GM21619 (cell line): ENCODE measurements at regions not wholly inside any gene's neighbourhood (a gene's known extent, or its start where the extent isn't known, plus 50 kb on each side); places are given as distances from the start of the nearest gene placed in this dataset.
"Not testable (repeated sequence)": the region's sequence is repeated elsewhere in the genome, so short reads cannot be mapped to it uniquely, and the experiment has no call there.

Experiments
- ATAC-seq: cut with Tn5 transposase; IDR thresholded peaks from one replicate; pipeline ENCODE4 v1.9.1; 2021; ENCODE audit not compliant: unreplicated experiment

DNA sequence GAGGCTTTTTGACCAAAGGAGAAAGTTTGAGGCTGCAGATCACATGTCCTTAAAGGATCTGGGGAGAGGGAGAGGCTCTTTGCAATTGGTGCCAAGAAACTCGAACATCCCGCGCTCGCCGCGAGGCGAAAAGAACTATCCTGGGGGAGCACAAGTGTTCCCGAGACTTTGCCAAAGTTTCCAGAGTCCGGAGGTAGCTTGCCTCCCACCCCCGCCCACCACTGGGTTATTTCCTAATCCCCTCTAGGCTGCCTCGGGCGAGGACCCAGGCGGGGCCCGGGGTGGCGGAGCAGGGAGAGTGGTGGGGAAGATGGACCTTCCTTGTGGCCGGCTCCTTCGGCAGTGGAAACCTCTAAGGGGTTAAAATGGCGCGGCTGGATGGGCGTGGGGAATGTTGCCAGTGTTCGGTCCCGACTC, 114.5 kb downstream of the KCNRG start:
- no peak for ATAC-seq

DNA sequence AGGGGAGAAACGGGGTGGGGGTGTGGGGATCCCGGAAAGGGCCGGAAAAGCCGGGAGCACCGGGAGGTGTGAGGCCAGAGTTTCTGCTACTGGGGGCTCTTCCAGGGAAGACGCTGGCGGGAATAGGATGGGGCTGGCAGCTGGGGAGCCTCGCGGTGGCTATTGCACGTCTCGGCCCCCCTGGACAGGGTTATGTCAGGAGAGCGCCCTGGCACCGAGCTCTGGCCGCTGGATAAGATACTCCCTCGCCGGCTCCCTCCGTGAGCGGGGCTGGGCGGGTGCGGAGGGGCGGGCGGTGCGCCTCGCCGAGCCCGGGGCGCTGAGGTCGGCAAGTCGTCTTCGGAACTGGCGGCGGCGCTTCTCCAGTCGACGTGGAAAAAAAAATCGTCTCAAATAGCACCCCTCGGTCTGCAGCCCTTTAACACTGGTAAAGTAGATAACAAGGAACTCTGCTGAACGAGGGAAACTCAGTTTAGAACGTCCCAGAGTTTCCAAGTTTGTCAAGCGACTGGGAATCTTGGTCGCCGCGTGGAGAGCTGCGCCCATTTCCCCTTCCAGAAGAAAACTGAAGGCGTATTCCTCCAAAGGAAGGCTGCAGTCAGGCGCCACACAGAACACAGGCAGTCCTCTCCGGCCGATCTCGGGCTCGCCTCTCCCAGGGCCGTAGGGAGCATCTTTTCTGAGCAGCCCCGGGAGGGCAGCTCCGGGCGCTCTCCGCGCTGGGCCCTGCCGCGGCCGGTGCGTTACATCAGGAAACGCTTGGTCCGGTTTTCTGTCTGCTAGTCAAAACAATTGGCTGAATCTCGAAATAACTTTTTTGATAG, 115.1 kb downstream of the KCNRG start:
- ATAC-seq = no peak

DNA sequence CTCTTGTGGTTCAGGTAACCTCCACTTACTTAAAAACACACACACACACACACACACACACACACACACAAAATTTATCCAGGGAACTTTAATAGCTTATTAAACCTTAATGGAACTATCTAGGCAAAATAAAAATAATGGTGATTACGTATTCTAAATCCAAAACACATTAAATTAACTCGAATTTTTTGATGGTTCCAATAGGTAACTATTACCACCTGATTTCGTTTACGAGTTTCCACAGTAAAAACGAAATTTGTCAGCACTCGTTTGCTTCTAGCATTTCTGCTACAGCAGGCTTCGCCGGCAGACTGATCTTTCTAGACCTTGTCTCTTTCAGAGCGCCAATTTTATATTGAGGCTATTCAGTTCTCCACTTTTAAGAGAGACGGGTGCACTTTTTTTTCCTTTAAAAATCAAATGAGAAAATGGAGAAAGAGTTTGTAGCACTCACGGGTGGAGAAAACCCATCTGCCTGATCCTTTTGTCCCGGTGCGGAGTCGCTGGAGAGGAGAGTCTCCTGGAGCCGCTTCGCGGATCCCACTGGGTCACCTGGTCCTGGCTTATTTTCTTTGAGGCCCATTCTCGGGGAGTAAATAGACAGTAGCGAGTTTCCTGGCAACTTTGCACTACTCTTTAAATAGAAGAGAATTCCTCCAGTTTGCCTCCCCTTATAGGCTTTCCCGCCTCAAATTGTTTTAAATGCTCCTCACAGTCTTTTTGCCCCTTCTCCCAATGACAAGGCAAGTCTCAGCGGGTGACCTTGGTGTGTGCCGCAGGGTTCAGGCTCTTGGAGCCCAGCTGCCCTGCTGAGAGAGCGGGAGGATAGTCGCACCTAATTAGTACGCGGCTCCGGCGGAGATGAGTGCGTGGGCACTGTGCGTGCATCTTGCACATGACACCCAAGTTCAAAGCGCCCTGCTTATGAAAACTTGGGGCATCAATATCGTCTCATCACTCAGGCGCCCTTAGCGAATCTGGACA, 117.0 kb downstream of the KCNRG start:
- no peak for ATAC-seq

DNA sequence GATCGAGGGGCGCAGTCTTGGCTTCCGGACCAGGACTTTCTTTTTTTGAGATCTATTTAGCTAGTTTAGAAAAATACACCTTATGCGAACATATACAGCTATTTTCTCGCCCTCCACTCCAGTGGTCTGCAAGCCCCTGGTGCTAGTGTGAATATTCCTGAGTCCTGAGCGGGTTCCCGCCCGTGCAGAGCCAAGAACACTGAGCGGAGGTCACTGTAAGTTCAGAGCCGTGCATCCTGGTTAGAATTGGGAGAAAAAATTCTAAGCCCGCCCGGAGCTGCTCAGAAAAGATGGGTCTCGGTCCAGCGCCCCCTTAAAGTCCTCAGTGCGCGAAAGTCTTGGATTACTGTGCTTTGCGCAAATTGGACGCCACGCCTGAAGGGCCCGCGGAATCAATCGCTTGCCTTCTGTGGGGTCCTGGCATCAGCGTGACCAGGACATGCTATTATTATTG, 117.7 kb downstream of the KCNRG start:
- no peak for ATAC-seq

DNA sequence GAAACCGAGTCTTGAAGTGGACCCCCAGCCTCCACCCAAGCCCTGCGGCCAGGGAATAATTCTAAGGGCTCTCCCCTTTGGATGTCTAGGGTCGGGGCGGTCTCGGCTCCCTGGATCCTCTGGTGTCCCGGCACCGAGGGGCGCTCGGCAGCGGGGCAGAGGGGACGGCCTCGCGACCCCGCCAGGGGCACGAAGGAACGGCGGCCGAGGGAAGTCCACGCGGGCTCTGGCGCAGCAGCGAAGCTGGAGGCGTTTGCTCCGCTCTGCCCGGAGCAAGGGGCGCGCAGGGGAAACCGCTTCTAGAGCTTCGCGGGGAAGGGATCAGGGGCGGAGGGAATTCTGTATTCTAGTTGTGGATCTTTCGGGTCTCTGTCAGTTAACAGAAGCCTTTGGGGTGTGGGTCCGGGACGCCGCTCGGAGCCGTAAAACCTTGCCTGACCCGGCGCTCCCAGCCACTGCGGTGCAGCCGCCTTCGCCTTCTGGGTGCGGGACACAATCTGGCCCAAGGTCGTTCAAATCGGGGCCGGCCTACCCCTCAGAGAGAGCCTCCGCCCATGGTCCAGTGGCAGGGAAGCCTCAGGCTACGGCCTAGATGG, 118.2 kb downstream of the KCNRG start:
- no peak for ATAC-seq

DNA sequence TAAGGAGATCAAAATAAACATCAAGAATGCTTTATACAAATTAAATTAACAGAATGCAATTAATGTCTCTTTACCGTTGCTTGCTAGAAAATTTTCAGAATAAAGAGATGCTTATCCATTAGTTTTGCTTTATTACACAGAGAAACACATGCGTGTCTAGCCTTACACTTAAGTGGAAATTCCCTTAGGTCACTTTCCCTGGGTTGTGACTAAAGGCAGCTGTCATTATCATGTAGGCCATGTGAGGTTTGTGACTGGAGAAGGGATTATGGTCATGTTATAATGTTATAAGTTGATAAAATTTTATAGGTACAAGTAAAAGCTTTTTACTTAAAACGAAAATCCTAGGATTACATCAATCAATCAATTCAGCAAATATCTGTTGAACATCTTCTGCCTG, 121.0 kb downstream of the KCNRG start:
- ATAC-seq = no peak

DNA sequence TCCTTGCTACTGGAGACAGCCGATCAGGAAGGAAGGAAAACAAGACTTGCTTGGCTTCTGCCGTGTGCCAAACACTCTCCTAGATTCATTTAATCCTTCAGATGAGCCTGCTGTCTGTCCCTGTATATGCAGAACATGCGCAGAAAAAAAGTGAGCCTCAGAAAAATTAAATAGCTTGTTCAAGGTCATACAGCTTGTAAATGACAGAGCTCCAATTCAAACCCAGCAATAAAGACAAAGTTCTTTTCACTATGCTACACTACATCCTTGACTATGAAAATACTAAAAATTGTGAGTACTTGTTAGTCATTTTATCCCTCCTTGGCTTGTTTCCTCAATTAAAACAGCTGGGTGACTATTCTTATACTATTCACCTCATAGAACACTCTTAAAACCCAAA, 121.4 kb downstream of the KCNRG start:
- no peak for ATAC-seq

DNA sequence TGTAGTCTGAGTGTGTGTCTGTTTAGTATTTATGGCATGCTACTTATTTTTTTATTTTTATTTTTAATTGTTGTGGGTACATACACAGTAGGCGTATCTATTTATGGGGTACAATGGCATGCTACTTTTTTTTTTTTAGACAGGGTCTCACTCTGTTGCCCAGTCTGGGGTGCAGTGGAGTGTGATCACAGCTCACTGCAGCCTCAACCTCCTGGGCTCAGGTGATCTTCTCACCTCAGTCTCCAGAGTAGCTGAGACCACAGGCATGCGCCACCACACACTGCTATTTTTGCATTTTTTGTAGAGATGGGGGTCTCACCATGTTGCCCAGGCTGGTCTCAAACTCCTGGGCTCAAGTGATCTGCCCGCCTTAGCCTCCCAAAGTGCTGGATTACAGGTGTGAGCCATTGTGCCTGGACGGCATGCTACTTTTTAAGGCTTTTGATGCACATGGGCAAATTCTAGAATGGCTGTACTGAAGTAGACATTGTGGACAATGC, 124.2 kb downstream of the KCNRG start:
- ATAC-seq = not testable (repeated sequence)

DNA sequence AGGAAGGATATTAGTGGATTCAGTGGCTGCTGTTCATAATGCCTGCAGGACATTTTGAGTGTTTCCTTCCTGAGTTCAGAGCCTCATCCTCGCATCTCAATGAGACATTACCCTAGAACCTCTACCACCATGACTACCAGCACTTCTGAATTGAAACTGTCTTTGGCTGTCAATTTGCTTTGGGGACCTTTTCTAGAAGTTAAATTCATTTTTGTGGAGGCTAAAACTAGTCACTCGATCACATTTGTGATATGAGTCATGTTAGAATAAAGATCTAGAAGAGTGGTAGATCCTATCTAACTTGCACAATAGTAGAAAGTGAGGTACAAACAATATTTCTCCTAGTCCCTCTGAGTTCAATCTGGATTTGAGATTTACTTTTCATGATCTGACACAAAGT, 124.9 kb downstream of the KCNRG start:
- ATAC-seq = no peak

DNA sequence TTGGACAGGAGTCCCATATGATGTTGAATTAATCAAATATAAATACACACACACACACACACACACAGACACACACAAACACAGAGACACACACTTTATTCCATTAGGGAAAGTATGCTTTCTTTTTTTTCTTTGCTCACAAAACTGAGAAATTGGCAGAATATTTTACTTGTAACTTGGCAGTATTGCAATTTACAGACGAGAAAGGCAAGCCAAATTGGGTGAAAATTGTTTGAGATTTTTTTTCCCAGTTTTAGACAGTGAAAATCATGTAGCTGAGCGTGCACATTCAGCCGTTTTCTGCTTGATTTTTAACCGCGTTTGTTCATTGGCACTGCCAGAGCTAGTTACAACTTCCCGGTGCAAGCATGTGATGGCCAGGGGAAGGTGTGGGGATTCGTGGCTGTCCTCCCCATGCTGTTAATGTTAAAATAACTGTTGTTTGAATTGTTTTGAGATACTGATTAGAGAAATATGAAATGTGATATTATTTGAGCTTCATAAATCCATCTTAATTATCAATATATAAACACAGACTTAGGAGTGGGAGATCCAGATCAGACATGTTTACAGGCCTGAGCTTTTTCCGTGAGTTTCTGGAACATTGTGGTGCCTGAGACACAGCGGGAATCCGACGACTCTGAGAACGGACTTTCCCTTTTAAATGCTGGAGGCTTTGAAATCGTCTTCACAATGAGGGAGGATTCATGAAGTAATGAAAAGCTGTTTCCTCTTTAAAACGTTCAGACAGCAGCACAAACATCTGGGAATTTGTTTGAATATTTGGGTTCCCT, 125.5 kb downstream of the KCNRG start:
- no peak for ATAC-seq

DNA sequence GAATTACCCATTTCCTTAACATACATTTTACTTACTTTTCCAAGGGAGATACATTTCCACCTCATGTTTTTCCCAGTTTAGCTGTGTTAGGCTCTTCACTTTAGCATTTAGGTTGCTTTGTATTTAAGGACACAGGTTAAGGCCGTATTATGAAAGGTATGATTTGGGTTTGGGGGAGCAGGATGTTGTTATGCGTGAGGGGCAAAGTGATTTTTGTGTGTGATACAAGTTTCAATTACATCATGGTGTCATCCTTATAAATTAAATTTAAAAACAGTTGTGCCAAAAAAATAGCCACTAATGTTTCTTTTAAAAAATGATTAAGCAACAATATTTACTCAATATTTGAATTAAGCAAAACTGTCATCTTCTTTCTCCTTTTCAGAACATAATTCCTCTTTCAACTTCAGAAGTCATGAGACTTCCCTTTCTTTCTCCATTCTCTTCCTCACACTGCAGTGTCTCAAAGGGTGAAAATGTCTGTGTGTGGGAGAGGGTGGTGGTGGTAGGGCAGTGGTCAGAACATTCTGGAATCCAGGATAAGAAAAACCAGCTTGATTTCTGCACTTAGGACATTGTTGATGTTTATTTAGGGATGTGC, 126.2 kb downstream of the KCNRG start:
- ATAC-seq = no peak

DNA sequence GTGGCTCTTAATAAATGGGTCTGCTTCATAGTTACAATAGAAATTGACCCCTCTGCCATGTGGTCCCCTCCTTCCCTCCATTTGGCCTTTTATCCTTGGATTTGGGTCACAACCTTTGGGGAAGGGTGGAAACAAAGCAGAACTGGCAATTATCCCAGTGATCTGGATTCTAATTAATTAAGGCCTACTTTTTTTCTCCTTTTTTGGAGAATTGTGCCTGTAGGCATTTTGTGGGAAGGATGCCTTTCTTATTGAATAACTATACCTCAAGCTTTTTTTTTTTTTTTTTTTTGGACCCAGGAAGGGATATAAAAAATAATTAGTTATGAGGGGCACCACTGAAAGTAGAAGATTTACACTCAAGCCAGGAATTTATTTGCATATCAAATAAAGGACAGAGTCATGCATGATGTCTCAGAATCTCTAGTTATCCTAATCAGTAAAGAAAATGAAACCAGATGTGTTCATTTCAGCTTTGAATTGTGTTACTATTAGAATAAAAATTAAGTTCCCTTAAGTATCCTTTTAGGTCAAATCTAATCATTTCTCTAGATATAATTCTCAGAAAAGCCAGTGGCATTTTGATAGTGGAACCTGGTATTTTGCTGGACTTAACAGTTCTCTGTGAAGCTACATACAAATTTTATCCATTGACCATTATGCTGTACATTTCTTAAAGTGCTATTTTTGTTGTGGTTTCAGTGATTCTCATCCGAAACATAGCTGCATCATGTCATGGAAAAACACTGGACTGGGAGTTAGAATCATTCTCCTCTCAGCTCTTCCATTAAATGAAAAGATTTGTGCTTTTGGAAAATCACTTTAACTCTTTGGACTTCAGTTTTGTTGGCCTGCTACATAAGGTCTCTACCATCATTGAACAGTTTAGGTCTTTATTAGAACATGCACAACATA, 129.3 kb downstream of the KCNRG start:
- ATAC-seq = no peak

DNA sequence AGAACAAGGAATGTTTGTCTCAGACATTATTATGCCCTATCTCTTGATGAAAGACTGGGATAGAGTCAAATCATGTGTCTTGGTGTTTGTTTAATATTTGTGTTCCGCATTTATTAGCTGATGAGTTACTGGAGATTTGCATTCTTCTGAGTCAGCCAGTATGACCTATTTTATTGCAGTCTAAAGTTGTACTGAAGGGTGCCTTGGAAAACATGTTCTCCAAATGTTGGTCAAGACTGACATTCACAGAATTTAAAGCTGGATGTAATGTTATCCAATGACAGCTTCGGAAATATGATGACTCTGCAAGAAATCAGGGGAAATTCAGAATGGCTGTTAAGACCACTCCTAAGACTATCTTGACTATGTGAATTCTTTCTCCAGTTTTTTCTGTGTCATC, 134.0 kb downstream of the KCNRG start:
- no peak for ATAC-seq

DNA sequence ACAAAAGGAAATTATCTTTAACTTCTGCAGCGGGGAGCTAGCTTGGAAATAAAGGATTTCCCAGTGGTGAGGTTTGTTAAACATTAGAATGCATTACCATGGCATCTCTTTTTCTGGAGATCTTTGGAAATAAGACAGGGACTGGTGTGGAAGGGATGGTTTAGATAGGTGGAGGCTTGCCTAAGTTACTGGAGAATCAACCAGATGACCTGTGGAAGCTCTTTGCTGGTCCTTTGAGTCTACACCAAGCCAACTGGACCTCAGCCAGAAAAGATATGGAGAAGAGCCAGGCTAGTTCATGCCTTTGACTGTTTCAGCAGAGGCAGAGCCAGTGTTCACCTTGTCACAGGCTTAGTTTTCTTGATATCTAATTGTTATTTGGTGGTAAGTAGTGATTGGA, 134.7 kb downstream of the KCNRG start:
- ATAC-seq = no peak

DNA sequence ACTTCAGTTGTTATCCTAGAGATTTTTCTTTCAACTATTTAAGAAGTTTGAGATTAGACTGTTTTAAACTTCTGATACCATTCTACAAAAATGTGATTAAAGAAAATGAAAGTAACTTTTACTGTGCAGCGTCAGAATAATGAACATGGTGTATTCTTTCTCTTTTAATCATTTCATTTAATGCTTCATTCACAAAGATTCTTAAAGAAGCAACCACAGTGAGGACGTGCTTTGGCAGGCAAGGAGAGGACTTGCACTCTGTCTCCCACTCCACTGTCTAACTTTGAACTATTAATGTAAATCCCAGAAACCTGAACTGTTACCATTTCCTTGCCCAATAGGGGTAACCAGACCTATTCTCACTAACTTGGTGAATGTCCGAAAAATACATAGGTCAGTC, 137.0 kb downstream of the KCNRG start:
- ATAC-seq = no peak

DNA sequence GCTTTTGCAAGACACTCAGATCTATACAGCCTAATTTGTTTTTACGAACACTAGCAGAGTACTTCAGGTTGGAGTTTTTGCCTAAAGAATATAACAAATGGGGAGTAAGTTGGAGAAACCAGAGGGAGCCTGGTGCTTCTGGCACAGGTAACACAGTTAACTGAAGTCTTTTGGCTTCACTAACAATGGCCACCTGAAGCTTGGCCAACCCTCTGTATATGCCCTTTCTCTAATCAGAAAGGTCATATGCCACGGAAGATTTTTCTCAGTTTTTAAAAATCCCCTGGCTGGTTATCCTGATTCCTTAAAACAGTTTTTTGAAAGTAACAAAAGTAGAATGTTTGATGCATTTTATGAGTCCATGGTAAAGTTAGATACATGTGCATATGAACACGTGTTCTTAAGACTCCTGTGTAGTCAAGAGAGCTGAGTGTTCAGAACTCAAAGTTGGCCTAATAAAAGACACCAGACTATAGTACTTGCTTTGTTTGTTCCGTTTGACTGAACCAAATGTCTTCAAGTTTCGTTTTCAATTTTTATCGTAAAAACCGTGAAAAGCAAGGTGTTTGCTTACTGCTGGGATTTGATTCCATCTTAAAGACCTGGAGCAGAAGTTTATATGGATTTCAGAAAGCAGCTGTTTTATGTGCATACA, 137.5 kb downstream of the KCNRG start:
- ATAC-seq = peak; percentile 62

DNA sequence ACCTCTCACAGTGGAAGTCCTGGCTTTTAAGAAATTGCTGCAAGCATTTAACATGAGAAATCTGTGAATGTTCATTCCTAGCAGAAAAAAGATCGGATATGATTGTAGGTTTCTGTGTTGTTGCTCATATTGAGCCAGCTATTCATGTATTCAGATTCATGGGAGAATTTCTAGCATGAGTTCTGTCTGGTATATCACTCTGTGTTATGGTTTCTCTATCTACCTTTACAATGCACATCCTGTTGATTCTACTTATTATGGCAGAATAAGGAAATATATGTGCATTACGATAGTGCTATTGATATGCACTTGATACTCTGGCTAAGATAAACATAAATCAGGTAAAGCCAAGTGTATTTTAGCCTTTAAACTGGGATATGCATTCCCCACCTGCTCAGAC, 138.2 kb downstream of the KCNRG start:
- ATAC-seq = no peak

DNA sequence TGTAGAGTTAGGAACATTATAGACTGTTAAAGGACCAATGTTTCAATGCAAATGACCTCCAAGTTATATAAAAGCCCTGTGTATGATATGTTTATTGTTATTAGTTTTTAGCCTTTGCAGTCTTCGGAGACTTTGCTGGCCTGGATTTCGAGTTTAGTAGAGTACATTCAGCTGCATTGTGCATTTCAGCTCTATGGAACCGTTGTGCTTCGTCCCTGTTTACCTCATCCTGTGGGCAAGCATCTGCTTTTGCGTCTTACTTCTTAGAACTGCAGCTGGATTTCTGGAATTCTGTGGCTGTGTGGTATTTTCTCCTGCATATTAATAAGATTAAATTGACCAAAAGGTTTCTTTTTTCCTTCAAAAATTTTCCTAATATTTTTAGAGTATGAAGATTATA, 138.6 kb downstream of the KCNRG start:
- ATAC-seq = no peak

DNA sequence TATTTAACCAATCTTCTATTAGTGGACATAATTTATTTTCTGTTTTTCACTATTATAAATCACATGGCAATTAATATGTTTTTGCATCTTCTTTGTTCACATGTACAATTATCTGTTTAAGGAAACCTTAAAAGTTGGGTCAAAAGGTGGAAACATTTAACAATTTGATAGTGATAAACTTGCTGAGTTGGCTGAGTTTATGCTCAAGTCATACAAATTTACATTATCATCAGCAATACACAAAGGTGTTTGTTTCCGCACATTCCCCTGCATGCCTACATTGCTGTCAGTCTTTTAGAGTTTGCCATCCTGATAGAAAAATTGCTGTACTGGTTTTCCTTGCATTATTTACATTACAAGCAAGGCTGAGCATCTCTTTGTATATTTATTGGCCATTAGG, 139.5 kb downstream of the KCNRG start:
- ATAC-seq = no peak
